ENCODE measurements at regions not wholly inside any gene's neighbourhood (a gene's known extent, or its start where the extent isn't known, plus 50 kb on each side); places are given as distances from the start of the nearest gene placed in this dataset.
A peak's percentile ranks its signal among the peaks of the same experiment; 100 is the strongest.
"Not testable (repeated sequence)": the region's sequence is repeated elsewhere in the genome, so short reads cannot be mapped to it uniquely, and the experiment has no call there.

DNA sequence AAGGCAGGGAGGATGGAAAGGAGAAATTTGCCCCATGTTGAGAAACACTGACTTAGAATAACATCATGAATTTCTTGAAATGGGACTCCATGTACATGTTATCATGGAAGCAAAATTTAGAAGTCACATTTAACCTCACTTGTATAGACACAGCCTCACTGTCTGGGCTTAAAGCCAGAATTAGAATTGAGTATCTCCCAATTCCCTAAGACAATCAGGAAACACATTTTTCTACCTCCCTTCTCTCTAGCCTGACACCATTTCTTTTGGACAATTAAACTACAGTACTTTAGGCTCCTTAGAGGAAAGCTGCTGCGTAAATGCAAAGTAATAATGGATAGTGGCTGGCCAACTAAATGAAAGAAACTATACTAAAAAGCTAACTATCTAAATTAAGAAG, 795.5 kb downstream of the C12orf50 start:
- DNase-seq, result no peak

DNA sequence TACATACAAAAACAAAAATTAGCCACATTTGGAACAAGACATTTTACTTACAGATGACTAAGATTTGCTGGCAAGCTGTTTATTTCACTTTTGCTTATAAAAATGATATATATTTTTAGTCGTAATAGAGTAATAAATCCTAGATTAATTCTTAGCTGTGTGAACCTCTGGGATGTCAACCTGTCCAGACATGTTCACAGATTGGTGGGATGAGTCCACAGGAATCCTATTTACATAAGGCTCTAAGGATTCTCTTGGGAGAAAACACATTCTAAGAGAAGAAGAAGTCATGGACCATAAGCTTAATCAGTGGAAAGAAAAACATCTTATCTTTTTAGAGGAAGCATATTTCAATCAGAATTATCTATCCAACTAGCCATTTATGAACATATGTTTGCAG, 797.4 kb downstream of the C12orf50 start:
- no peak for DNase-seq

DNA sequence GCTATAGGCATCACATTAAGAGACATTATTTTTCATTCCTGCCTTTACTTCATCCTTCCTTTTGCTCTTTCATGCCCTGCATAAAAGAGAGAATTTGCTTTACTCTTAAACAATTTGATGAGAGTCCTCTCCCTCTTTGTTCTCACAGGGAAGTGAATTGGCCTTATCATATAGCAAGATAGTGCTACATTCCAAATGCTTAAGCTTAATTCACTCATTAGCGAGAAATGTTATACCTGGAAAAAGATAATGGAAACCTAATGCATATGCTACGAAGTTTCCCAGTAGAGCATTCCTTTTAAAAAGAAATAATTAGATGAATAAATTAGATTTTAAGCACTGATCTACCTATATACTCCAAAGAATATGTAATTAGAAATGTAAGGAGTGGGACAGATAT, 798.8 kb downstream of the C12orf50 start:
- no peak for DNase-seq

DNA sequence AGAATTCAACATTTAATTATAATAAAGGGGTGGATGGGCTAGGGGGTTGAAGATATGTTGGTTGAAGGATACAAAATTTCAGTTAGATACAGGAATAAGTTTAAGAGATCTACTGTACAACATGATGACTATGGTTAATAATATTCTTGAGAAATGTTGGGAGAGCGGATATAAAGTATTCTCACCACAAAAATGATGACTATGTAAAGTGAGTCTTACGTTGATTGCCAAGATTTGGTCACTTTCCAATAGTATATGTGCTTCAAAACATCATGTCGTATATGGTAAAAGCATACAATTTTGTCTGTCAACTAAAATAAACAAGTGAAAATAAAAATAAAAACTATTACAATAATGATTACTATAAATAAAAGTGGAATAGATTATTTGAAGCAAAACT, 802.0 kb downstream of the C12orf50 start:
- no peak for DNase-seq

DNA sequence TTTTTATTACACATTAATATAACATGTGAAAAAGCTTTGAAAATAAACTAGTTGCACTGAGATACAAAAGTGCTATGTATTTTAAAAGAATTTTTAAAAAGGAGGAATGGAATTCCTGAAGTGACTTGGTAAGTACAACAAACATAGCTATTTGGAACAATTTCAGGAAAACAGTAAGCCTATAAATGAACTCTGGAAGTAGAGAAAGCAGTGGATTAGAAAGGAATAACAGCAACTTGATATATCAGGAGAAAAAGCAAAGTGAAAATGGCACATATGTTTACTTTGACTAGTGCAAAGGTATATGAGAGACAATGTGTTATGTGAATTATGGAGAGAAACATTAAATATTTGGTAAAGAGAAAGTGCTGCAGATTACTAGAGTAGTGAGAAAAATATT, 811.7 kb downstream of the C12orf50 start:
- no peak for DNase-seq

DNA sequence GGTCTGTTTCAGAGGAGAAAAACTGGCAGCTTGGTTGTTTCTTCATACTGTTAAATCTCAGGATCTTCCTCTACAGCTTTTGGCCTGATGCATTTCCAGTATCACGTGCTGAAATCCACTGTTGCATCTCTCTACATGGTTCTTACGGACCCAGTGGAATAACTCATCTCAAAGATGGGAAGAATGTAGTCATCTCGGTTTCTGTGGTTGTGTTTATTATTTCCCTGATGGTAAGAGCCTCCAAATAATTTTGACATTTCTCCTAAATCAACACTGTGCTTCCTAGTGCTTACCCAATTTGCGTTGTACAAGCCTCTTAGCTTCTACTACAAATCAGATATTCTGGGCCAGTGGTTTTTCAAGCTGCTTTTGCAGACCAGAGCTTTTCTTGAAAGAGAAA, 812.8 kb downstream of the C12orf50 start:
- DNase-seq, result no peak

DNA sequence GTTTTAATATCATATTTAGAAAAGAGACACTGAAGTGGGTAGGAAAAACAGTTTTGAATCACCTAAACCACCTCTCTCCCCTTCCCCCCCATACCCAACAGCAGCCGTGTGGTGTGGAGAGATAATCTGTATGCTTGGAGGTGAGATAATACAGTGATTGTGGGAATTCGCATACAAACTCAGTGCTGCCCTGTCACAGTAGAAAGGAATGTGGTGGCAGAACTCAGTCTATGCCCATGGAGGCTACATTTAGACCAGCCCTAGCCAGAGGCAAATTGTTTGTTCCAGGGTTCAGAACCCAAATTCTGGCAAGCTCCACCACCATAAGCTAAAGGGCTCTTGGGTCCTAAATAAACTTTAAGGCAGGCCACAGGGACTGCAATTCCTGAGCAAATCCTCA, 827.0 kb downstream of the C12orf50 start:
- DNase-seq, result no peak

DNA sequence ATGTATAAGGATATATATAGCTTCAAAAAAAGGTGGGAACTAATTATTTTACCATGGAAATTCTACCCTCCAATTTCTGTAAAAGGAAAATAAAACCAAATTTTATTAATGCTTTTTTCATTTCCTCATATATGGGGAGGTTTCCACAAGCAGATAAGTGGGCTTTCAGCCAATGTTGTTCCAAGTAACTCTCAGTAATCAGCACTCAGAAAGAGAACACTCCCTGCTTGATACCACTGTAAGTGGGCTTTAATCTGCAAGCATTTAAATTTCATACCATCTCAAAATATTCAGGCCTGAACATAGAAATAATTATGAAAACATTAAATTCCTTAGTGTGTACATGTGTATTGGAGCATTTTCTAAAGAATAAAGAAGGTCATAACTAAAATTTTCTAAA, 827.6 kb downstream of the C12orf50 start:
- DNase-seq, result no peak

DNA sequence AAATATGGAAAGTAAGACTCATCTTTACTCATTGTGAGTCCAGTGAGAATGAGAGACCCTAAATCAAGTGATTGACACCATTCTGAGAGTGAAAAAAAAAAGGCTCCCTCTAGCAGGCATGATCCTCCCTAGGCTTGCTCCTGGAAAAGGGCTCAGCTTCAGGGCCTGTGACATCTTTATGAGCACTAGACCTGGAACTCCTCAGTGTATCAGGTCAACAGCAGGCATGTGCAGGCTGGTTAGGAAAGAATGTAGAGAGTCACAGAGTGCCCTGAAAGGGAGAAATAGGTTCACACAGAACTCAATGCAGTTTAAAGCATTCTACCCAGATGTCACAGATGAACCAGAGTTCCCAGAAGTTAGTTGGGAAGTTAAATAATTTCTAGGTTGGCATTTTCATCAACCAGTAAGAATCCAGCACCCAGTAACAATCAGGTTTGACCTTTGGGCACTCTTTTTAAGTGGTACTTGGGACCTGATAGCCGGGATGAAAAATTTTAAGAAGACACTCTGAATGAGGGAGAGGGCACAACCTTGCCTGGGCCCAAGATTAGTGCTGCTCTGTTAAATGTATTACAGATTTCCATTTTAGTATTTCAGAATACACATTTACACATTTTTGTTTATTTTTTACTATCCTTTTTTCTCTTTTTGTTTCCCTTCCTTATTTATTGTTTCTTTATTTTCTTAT, 828.8 kb downstream of the C12orf50 start:
- DNase-seq, result no peak

DNA sequence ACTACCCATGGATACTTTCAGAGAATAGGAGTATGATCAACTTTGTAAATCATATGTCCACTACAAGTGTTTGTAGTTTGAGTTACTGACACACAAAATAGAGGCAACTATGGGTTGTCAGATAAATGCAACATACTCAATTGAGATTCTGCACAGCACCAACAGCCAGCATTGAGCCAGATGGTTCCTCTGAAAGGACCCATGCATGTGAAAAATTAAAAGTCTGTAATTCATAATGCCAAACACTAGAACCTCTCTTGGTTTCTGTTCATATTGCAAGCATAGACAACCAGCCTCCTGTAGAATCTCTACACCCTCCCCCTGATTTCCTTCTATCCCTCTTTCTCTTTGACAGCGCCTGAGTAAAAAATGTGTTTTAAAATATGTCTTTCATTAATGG, 831.0 kb downstream of the C12orf50 start:
- DNase-seq, result no peak

DNA sequence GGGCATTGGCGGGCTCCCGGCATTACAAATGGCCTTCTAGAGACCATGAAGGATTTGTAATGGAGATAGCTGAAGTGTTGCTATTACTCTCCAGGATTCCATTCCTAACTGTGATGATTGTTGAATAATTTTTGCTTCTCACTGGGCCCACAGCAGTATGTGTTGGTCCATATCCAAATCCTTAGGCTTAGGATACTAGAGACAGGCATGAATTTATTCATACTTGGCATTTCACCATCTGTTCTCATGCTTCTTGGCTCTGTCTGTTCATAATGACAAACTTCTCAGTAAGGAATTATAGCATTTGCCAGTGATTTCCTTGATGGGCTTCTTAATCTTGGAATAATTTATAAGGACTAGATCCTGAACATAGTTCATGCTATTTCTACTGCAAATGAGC, 832.9 kb downstream of the C12orf50 start:
- no peak for DNase-seq

DNA sequence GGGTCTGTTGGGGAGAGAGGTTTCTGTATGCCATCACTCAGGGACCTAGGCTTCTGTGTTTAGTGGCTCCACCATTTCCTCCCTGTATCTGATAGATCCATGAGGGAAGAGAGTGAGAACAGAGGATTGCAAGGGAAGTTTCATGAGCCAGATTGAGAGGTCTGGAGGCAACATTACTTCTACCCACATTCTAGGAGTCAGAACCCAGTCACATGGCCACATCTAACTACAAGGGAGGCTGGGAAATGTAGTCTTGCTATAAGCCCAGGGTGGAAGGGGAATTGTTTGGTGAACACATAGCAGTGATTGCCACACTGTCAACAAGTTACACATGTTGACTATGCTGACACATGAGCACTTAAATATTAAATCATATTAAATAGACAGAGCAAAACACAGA, 834.8 kb downstream of the C12orf50 start:
- not testable (repeated sequence) for DNase-seq

DNA sequence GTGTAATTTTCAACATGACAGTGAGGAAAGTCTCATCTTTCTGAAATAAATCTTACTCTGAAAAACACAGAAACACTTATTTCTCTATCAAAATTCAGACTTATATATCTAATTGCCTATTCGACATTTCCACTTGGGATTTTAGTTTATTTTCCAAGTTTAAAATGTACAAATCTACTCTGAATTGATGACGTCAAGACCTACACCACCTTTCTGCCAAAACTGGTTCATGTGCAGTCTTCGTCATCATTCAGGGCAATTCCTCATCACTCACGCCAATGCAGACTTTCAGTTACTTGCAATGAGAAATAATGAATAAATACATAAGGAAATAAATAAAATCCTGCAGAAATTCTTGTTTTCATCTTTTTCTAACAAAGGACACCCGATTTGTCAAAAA, 843.8 kb downstream of the C12orf50 start:
- DNase-seq, result no peak

DNA sequence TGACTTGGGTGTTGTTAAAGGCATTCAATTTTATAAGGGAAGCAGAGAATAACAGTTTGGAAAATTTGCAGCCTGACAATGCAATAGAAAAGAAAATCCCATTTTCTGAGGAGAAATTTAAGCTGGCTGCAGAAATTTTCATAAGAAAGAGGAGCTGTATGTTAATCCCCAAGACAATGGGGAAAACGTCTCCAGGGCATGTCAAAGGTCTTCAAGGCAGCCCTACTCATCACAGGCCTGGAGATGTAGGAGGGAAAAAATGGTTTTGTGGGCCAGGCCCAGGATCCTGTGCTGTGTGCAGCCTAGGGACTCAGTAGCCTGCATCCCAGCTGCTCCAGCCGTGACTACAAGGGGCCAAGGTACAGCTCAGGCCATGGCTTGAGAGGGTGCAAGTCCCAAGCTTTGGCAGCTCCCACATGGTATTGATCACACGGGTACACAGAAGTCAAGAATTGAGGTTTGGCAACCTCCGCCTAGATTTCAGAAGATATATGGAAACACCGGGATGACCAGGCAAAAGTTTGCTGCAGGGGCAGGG, 846.4 kb downstream of the C12orf50 start:
- no peak for DNase-seq

DNA sequence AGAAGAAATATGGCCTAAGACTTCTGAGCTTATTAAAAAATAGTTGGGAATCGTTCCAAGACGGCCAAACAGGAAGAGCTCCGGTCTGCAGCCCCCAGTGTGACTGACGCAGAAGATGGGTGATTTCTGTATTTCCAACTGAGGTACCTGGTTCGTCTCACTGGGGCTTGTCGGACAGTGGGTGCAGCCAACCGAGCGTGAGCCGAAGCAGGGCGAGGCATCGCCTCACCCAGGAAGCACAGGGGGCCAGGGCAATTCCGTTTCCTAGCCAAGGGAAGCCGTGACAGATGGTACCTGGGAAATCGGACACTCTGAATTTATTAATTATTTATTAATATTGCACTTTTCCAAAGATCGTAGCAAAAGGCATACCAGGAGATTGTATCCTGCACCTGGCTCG, 857.8 kb downstream of the C12orf50 start:
- DNase-seq, result no peak

DNA sequence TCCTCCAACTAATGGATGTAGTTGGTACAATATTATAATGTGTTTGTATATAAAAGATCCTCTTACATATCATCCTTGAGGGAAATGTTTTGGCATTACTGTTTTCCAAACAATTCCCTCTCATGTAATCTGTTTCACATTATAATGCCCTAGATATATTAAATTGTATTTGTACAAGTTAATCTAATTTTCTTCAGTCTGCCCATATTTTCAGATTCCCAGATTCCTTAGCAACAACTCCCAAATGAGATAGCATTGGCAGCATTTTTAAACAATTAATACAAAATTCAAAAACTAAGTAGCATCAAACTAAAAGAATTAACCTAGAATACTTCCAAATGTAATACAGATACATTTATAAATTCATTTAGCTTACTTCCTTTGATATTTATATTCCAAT, 860.2 kb downstream of the C12orf50 start:
- no peak for DNase-seq

DNA sequence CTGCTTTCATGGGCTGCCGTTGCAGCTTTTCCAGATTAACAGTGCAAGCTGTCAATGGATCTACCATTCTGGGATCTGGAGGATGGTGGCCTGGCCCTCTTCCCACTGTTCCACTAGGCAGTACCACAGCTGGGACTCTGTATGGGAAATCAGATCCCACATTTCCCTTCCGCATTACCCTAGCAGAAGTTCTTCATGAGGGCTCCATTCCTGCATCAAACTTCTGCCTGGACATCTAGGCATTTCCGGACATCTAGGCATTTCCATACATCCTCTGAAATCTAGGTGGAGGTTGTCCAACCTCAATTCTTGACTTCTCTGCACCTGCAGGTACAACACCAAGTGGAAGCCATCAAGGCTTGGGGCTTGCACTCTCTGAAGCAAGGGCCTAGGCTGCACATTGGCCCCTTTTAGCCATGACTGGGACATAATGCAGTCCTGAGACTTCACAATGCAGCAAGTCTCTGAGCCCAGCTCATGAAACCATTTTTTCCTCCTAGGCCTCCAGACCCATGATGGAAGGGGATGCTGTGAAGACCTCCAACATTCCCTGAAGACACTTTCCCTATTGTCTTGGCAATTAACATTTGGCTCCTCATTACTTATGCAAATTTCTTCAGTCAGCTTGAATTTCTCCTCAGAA, 863.3 kb downstream of the C12orf50 start:
- DNase-seq, result no peak

DNA sequence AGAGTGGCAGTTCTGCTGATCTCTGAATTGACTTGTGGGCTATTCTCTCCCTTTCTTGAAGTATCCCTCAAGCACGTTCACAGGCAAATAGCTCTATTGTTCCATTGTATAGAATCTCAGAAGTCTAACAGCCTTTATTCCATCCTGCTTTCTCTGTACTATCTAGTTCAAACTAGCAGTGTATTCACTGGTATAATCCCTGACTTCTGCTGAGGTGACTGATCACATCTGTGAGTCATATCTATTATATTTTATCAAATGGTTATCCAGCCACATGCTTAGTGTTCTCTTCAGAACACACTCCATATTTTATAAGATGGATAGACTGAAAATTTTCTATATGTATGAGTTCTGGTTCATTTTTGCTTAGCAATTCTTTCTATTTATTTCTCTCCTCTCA, 866.1 kb downstream of the C12orf50 start:
- no peak for DNase-seq

DNA sequence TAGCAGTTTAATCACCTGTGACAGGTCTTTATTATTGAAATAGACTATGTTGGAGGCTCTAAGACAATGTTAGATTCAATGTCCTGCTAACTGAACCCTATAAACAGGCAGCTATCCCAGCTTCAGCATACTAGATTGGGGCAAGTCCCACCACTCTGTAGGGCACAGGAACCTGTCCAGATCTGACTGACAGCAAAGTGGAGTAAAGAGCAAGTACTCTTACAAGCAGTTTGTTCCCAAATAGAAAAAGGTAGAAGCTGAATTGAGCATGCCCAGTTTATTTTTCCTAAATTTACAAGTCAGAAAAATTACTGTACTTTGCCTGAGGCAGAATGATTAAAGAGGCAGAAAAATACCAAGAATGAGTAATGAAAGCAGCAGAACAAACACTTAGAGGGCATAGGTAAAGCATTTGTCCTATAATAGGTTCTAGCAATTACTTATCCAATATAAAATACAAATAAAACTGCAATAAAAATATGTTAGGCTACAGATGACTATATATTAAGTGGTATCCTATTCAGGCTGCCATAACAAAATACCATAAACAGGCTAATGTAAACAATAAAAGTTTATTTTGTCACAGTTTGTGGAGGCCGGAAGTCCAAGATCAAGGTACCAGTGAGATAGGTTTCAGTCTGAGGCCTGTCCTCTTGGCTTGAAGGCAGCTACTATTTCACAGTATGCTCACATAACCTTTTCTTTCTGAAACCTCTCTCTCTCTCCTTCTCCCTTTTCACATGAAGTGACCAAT, 868.2 kb downstream of the C12orf50 start:
- DNase-seq, result no peak

DNA sequence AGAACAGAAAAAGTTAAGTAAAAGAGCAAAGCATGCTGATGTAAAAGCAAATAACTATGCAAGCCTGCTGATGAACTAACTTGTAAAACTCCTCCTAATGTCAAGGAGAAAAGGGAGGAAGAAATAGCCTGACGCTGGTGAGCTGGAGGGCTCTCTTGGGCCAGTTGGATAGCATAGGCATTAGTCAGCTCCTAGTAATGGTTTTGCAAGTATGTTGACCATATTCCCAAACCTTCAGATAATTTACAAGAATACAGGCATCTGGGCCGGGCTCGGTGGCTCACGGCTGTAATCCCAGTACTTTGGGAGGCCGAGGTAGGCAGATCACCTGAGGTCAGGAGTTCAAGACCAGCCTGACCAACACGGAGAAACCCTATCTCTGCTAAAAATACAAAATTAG, 871.4 kb downstream of the C12orf50 start:
- peak; percentile 10 to 48 for DNase-seq

DNA sequence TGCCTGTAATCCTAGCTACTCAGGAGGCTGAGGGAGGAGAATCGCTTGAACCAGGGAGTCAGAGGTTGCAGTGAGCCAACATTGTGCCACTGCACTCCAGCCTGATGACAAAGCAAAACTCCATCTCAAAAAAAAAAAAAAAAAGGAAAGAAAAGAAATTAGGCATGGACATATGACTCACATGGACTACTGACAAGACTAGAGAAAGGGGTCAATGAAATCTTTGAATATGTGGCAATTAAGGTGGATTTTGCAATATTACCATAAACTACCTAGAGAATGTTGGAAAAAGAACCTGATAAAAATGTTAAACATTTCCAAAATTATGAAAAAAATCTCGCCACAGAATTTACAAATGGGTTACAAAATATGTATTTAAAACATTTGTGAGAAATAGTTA, 873.6 kb downstream of the C12orf50 start:
- DNase-seq, result no peak

DNA sequence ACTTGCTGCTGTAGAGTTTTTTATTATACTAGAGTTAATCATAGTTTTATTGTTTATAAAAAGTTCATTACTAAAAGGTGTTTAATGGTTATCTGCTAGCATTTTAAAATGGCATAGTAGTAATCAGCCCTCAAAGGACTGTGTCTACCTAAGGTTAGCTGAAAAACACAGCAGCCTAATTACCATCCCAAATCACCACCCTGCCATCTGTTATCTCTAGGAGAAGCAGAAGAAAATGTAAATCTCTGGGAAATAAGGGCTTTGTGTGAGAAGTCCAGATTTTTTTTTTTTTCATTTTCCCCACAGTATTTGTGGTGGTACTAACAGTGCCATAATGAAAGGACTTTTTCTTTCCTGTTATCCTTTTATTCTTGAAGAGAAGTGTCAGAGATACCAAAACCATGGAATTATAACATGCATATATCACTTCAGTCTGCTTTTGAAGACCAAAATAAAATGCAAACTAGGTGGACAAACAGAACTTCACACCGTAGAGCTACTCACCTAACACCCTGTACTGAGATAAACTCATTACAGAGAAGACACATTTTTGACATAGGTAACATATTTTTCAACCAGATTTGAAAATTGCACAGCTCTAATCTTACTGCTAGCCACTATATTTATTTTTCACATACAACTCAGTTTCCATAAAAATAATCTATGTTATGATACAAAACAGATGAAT, 876.2 kb downstream of the C12orf50 start:
- DNase-seq, result no peak

DNA sequence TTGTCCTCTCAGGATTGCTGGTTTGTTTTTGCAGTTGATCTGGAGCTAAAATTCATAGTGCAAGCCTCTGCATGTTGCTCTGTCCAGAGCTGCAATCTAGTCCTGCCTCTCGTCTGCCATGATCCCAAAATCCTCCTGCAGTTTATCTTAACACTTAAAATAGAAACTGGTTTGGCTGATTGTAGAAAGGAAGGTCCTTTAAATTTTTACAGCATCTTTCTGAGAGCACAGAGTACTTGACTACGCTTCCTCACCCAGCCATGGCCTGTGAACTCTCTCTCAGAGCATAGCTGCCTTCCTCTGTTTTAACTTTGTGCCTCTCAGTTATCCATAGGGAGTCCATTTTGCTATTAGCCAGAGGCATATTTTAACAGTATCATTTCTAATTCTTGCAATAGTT, 877.1 kb downstream of the C12orf50 start:
- DNase-seq, result no peak
